ES-I3 (cell line): ENCODE measurements at regions not wholly inside any gene's neighbourhood (a gene's known extent, or its start where the extent isn't known, plus 50 kb on each side); places are given as distances from the start of the nearest gene placed in this dataset.

Experiments used
- H3K36me3 ChIP-seq: 2 replicates; pipeline ENCODE4 v1.6.1; 2013; ENCODE audit warnings: mild to moderate bottlenecking, low read length, control low read depth, moderate library complexity; ENCODE audit not compliant: insufficient read depth
- H3K4me1 ChIP-seq: 2 replicates; pipeline ENCODE4 v1.6.1; 2013; ENCODE audit warnings: mild to moderate bottlenecking, control low read depth, low read length; ENCODE audit not compliant: insufficient read depth
- H3K9ac ChIP-seq: 2 replicates; pipeline ENCODE4 v1.6.1; 2013; ENCODE audit warnings: low read depth, mild to moderate bottlenecking, low read length, moderate library complexity
- H3K9me3 ChIP-seq: 2 replicates; pipeline ENCODE4 v1.6.1; 2013; ENCODE audit warnings: mild to moderate bottlenecking, low read length, moderate library complexity; ENCODE audit not compliant: control insufficient read depth, insufficient read depth

DNA sequence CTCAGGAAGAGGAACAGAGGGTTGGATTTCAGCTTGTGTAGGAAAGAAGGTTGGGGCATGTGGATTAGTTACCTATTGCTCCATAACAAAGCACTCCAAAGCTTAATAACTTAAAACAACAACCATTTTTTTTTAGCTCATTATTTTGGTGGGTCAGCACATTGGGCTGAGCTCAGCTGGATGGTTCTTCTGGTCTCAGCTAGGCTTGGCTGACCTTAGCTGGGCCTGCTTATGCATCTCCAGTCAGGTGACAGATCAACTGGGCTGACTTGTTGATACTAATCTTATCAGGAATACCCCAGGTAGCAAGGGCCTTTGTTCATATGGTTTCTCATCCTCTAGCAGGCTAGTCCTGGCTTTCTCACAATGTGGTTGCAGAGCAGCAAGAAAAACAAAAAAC lies 106.4 kb downstream of the C11orf91 start:
- H3K9me3 ChIP-seq = peaks cover 2% of the 10 kb centered on the region; the same call in 1 of the 2 replicates
- no peak overlapping the region for H3K9ac ChIP-seq
- no peaks in the 10 kb centered on the region for H3K4me1 ChIP-seq
- no peaks in the 10 kb centered on the region for H3K36me3 ChIP-seq

DNA sequence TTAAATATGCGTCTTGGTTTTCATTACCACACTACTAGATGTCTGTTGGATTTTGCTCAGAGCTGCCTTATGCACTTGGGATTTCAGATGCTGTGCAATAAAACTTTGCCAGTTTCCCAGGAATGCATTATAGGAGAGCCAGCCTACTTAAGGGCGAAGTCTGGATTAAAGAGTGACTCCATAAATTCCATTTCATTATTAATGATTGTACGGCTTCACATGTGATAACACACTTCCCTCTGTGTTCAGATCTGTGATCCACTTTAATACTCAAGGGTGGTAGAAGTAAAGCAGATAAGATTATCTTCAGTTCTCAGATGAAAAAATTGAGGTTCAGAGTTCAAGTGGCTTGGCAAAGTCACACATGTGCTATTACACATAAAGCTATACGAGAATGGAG lies 110.2 kb downstream of the C11orf91 start:
- peaks cover 2% of the 10 kb centered on the region; the same call in 1 of the 2 replicates for H3K9me3 ChIP-seq

DNA sequence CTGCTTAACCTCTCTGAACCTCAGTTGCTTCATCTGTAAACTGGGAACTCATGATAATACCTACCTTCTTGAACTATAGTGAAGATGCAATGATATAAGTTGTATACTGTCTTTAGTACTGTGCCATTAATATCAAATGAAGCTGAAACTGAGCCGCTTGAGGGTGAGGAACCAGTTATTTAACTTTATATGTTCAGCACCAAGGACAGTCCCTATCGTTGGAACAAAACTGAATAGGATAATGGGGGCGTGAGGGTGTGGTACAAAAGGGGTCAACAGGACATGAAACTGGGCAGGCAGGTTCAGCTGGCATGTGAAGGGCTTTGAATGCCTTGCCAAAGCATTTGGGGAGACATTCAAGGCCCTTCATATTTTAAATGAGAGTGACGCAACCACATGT lies 112.6 kb downstream of the C11orf91 start:
- Histone ChIP-seq H3K9ac (no peak overlapping the region), H3K4me1 (no peaks in the 10 kb centered on the region), H3K9me3 (no peaks in the 10 kb centered on the region), H3K36me3 (no peaks in the 10 kb centered on the region)

More for the DNA sequence above, 110.2 kb downstream of the C11orf91 start:
- Histone ChIP-seq H3K9ac (no peak overlapping the region), H3K36me3 (no peaks in the 10 kb centered on the region), H3K4me1 (no peaks in the 10 kb centered on the region)

DNA sequence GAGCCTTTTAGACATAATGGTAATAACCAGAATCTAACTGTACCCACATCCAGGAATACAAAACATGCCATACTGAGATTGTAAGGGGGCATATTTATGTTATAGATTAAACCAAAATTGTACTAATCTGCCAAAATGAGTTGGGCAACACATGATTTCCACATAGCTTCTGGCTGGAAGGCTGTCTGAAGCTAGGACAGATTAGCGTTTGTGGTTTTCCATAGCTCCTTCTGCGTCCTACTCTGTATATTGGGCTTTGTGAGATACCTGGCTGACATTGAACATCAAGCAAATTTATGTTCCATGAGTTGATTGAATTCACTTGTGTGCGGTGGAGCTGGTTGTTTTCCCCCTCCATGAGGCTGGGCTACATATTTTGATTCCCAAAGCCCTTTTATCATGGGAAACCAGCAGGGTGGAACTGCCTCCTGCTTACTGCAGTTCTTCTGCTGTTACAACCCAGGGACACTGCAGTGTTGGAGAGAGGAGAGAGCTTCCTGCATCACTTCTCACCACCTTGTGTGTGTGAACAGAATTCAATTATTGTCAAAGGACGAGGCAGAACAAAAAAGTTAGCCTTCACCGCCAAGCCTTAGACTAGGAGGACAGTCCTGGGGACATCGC lies 114.9 kb downstream of the C11orf91 start:
- H3K9me3 ChIP-seq = no peaks in the 10 kb centered on the region
- H3K4me1 ChIP-seq = no peaks in the 10 kb centered on the region
- no peak overlapping the region for H3K9ac ChIP-seq
- no peaks in the 10 kb centered on the region for H3K36me3 ChIP-seq

DNA sequence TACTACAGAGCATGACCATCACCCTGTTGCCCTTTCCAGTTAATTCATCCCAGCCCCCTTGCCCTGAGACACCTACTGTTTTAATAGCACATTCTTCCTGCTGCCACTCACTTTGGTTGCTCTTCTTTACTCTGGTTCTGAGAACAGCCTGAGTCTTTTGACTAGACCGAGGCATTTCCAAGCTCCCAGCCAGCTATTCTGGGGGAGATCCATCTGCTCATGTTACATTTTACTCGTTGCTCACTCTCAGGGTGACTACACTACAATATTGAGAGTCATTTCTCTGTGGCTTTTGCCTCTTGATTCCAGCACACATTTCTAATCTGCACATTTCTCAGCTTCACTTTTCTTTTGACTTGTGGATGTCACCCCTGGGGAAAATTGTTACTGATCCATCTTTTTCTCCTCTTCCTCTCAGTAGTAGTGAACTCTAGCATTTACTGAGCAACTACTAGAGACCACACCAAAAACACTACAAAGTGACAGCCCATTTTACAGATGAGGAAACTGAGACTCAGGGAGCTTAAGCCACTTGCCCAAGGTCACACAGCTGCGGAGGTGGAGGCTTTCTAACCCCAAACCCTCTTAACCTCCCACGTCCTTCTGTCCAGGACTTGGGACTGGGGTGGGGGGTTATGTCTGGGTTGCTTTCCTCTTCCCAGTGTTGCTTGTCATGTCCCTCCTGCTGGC lies 117.8 kb downstream of the C11orf91 start:
- no peaks in the 10 kb centered on the region for H3K4me1 ChIP-seq
- no peaks in the 10 kb centered on the region for H3K36me3 ChIP-seq
- no peak overlapping the region for H3K9ac ChIP-seq
- no peaks in the 10 kb centered on the region for H3K9me3 ChIP-seq

DNA sequence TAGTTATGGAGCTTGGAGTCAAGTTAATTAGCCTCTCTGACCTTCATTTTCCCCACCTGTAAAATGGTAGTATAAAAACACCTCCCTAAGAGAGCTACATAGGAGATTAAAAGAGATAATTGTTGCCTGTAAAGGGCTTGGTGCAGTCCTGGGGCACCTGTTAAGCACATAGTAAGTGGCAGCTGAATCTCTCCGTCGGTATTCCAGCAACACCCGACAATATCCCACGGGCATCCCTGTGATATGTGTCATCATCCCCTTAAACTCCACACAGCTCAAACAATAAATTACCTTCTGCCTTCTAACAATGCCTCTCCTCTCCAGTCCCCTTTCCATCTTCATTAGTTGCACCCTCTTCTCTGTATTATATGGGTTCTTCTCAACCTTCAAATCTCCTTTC lies 121.5 kb downstream of the C11orf91 start:
- Histone ChIP-seq H3K9me3 (no peaks in the 10 kb centered on the region), H3K36me3 (no peaks in the 10 kb centered on the region), H3K4me1 (0 out of 2 replicates have a peak, but pooled peaks cover 6% of the 10 kb centered on the region), H3K9ac (no peak overlapping the region)

DNA sequence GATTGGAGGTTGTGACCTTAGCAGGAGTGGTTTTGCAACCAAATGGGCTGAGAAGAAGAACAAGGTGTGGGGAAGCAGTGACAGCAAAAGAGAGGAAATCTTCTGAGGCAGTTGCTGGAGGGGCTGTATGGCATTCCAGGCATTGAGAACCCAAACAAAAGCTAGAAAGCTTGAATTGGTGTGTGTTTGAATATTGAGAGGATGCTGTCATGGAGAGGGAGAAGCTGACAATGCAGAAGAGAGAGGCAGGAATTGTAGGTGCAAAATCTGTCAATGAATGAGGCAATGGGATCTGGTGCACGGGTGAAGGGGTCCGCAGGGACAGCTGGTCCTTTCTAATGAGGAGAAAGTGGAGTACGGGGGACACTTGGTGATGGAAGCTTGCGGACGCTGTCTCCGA lies 123.4 kb downstream of the C11orf91 start:
- Histone ChIP-seq H3K9ac (no peak overlapping the region), H3K4me1 (0 out of 2 replicates have a peak, but pooled peaks cover 6% of the 10 kb centered on the region), H3K36me3 (0 out of 2 replicates have a peak, but pooled peaks cover 2% of the 10 kb centered on the region), H3K9me3 (0 out of 2 replicates have a peak, but pooled peaks cover 2% of the 10 kb centered on the region)

DNA sequence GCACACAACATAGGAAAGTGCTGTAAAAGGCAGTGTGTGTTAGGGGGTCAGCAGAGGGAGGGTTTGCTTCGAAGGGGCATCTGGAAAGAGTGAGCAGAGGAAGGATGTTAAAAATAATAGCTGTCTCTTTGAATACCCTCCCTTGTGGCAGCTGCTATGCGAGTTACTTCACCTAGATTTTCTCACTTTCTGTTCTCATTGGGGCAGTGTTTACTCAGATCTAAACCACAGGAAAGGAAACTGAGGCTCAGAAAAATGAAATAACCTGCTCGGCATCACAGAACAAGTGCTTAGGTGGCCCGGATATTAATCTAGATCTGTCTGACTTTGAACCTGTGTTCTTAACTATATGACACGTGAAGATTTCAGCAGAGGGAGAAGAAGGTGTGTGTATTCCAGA lies 125.3 kb downstream of the C11orf91 start:
- Histone ChIP-seq H3K4me1 (0 out of 2 replicates have a peak, but pooled peaks cover 6% of the 10 kb centered on the region), H3K9me3 (0 out of 2 replicates have a peak, but pooled peaks cover 2% of the 10 kb centered on the region), H3K9ac (no peak overlapping the region), H3K36me3 (peaks cover 2% of the 10 kb centered on the region; the same call in 1 of the 2 replicates)

DNA sequence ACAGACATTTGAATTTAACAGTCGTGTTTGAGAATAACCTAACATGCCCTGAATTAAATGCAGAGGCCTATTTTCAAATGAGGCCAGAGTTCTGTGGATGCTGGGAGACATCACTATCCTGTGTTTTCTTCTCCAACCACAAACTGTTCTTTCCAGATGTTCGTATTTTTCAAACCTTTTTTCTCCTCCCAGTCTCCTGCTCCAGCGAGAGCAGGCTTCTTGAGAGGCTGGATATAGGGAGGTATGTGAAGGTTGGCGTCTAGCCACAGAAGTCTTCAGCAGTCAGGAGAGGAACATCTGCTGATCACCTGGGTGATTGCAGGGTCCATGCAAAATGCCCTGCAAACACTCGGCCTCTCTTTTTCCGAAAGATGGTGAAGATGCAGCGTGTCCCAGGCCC lies 126.3 kb downstream of the C11orf91 start:
- peaks cover 2% of the 10 kb centered on the region; the same call in 1 of the 2 replicates for H3K36me3 ChIP-seq
- H3K9ac ChIP-seq = no peak overlapping the region
- H3K4me1 ChIP-seq = 0 out of 2 replicates have a peak, but pooled peaks cover 9% of the 10 kb centered on the region
- 0 out of 2 replicates have a peak, but pooled peaks cover 2% of the 10 kb centered on the region for H3K9me3 ChIP-seq

DNA sequence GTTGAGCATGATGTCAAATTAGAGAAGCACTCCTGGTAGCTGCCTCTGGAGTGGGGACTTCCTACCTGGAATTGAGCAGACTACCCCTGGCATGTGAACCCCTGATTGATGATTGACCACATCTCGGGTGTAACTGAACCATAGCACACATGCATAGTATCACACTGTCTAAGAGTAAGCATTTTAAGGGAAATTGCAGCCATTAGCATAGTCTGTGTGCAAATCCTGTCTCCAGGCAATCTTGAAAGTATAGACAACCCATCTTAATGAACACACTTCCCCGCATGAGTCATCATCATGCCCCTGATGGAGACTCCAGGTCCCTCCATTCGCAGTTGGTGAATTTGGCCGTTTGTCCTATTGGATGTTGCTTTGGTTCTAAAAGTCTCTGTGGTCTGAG lies 131.3 kb downstream of the C11orf91 start:
- Histone ChIP-seq H3K9me3 (0 out of 2 replicates have a peak, but pooled peaks cover 2% of the 10 kb centered on the region), H3K9ac (no peak overlapping the region), H3K36me3 (peaks cover 2% of the 10 kb centered on the region; the same call in 1 of the 2 replicates)

DNA sequence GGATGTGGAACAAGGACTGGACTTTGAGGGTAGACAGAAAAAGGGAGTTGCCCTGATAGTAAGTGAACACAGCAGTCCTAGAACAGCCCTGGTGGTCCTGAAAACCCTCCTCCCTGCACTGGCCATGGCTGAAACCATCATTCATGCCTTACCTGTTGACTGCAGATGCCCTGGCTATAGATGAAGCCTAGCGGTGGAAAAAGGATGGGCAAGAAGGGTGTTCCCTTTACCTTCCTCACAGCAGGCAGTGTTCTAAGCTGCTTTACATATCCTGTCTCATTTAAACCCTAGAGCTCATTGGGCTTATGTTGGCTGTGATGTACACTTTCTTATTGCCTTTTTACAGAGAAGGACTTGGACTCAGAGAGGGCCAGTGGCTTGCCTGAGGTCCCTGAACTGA lies 133.6 kb downstream of the C11orf91 start:
- Histone ChIP-seq H3K9ac (no peak overlapping the region), H3K4me1 (0 out of 2 replicates have a peak, but pooled peaks cover 6% of the 10 kb centered on the region), H3K36me3 (no peaks in the 10 kb centered on the region; the same call in 1 of the 2 replicates), H3K9me3 (no peaks in the 10 kb centered on the region)

More for the DNA sequence above, 131.3 kb downstream of the C11orf91 start:
- H3K4me1 ChIP-seq = 0 out of 2 replicates have a peak, but pooled peaks cover 6% of the 10 kb centered on the region

DNA sequence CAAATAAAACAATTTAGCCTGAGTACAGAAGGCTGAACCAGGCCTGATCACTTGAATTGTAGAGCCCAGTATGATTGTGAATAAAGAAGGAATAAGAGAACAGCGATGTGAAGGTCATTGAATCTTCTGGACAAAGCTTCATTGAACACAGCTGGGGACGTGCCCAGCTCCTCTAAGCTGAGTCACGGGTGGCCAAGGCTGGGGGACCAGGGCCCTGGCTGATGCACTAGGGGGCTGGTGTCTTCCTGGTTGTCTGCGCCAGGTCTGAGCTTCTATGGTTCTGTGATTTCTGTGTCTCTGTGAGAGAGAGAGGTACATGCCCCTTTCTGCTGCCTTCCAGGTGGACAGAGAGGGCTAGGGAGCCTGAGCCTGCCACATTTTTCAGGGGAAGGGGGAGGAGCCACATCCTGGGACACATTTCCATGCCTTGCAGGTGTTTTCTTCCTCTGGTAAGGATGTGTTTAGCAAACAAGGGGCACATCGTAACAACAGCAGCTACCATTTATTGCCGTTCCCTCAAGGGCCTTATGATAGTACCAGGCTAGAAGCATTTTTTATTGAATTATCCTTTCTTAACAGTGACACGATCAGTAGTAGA lies 135.7 kb downstream of the C11orf91 start:
- H3K9me3 ChIP-seq = no peaks in the 10 kb centered on the region
- H3K36me3 ChIP-seq = no peaks in the 10 kb centered on the region

DNA sequence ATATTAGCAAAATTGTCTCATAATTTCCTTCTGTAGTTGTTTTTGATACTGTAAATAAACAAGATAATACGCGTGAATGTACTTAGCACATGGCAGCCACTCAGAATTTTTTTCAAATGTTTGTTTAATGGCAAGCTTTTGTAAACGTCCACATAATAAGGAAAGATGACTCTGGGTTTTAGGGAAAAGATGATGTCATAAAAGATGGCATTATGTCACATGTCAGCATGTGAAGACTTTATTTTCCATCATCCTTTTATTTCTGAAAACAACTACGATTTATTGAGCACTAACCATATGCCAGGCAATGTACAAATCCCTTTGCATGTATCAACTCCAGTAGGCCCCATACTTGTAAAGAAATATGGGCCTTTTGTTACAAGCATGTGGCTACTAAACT lies 139.9 kb downstream of the C11orf91 start:
- H3K9me3 ChIP-seq = no peaks in the 10 kb centered on the region
- H3K36me3 ChIP-seq = no peaks in the 10 kb centered on the region
- H3K9ac ChIP-seq = no peak overlapping the region
- H3K4me1 ChIP-seq = peaks cover 7% of the 10 kb centered on the region; the same call in 1 of the 2 replicates

More for the DNA sequence above, 135.7 kb downstream of the C11orf91 start:
- Histone ChIP-seq H3K9ac (no peak overlapping the region), H3K4me1 (0 out of 2 replicates have a peak, but pooled peaks cover 6% of the 10 kb centered on the region)

DNA sequence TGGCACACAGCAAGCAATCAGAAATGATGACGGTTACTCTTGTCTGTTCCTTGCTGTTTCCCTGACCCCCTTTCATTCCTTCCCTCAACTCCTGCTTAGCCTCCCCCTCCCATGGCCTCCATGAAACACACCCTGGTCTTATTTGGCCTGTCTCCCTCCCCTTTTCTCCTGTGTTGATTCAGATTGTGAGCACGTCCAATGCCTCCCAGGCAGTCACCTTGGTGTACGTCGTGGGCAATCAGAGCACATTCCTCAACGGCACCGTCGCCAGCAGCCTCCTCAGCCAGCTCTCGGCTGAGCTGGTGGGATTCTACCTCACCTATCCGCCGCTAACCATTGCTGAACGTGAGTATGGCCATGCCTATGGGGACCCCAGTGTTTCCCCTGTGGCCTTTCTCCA lies 141.1 kb downstream of the C11orf91 start:
- peaks cover 7% of the 10 kb centered on the region; the same call in 1 of the 2 replicates for H3K4me1 ChIP-seq
- no peaks in the 10 kb centered on the region for H3K36me3 ChIP-seq
- H3K9me3 ChIP-seq = no peaks in the 10 kb centered on the region
- no peak overlapping the region for H3K9ac ChIP-seq
